Endothelial cell of umbilical vein (primary cell): ENCODE measurements at regions not wholly inside any gene's neighbourhood (a gene's known extent, or its start where the extent isn't known, plus 50 kb on each side); places are given as distances from the start of the nearest gene placed in this dataset.

Source experiments
- BruUV-seq: library from RNA; stranded (reverse); fragments of 400-500 nt; replicated peaks from 2 replicates; lab custom pipeline; 2021; lab: Mats Ljungman, UMichigan
- CTCF ChIA-PET: fragments of 300-600, 350-600 bp; sonication (Branson Sonifier 250); formaldehyde crosslinking; loops from one replicate; lab custom pipeline; 2021; ENCODE audit warnings: antibody characterized with exemption, inconsistent platforms; lab: Charles Lee
- POLR2A ChIA-PET: fragments of 300-600, 350-600 bp; sonication (Branson Sonifier 250); formaldehyde crosslinking; loops from one replicate; lab custom pipeline; 2021; ENCODE audit warnings: antibody characterized with exemption, inconsistent platforms; lab: Charles Lee
- DNase-seq: peaks from one replicate; pipeline ENCODE4 v3.0.0-alpha.2; 2011; ENCODE audit warnings: low read depth, low spot score
- FAIRE-seq: peaks from 2 replicates; lab custom pipeline; 2011; peaks lifted over from hg19 to GRCh38; lab: Jason Lieb, UNC
- H2AFZ ChIP-seq: 2 replicates; pipeline ENCODE4 v1.6.0; 2012; ENCODE audit warnings: low read depth, low read length, control low read depth, inconsistent platforms
- H3K27ac ChIP-seq: 2 replicates; pipeline ENCODE4 v1.5.1; 2011; ENCODE audit warnings: low read depth, mild to moderate bottlenecking, control low read depth, low read length, moderate library complexity; ENCODE audit not compliant: insufficient read depth
- H3K27me3 ChIP-seq, 2 experiments: 2 replicates each; pipeline versions ENCODE4 v1.6.0 to v1.6.1; 2011; ENCODE audit warnings: low read length in 2 of 2, mixed read lengths in 1 of 2; ENCODE audit not compliant: control insufficient read depth in 2 of 2, insufficient read depth in 2 of 2
- H3K36me3 ChIP-seq, 2 experiments: 2 replicates in 1 of 2; 3 replicates in 1 of 2; pipeline ENCODE4 v1.5.1; 2011; ENCODE audit warnings: low read length in 2 of 2, mild to moderate bottlenecking in 1 of 2, moderate library complexity in 1 of 2; ENCODE audit not compliant: control insufficient read depth in 2 of 2, insufficient read depth in 2 of 2; ENCODE audit errors: extremely low read depth in 1 of 2
- H3K4me1 ChIP-seq: 3 replicates; pipeline ENCODE4 v1.5.1; 2011; ENCODE audit warnings: mild to moderate bottlenecking, low read length; ENCODE audit not compliant: control insufficient read depth, insufficient read depth; ENCODE audit errors: extremely low read depth
- H3K4me2 ChIP-seq: 2 replicates; pipeline ENCODE4 v1.6.1; 2011; ENCODE audit warnings: low read length, control low read depth, mixed read lengths; ENCODE audit not compliant: insufficient read depth
- H3K4me3 ChIP-seq, 3 experiments: fragments of 200-600 bp in 1 of 3; sonication (generic), shearing (Covaris generic) in 1 of 3; replicated peaks in 1 of 3; 2 replicates each; pipeline ENCODE4 v1.5.1; 2011 to 2016; ENCODE audit warnings: control low read depth in 3 of 3, low read length in 3 of 3, mild to moderate bottlenecking in 2 of 3, inconsistent platforms in 1 of 3, low read depth in 1 of 3, moderate library complexity in 1 of 3; ENCODE audit not compliant: insufficient read depth in 1 of 3
- H3K79me2 ChIP-seq: 2 replicates; pipeline ENCODE4 v1.6.0; 2012; ENCODE audit warnings: low read length, inconsistent platforms; ENCODE audit not compliant: control insufficient read depth, insufficient read depth
- H3K9ac ChIP-seq: replicated peaks from 2 replicates; pipeline ENCODE3; 2011; ENCODE audit warnings: low read length, control low read depth; ENCODE audit not compliant: insufficient read depth; ENCODE audit errors: extremely low read depth
- H3K9me1 ChIP-seq: replicated peaks from 3 replicates; pipeline ENCODE4 v1.6.0; 2011; ENCODE audit warnings: mild to moderate bottlenecking, low read length; ENCODE audit not compliant: control insufficient read depth, insufficient read depth; ENCODE audit errors: extremely low read depth
- H3K9me3 ChIP-seq: replicated peaks from 2 replicates; pipeline ENCODE4 v1.5.1; 2012; ENCODE audit warnings: low read length, inconsistent platforms; ENCODE audit not compliant: control insufficient read depth, insufficient read depth
- H4K20me1 ChIP-seq: replicated peaks from 2 replicates; pipeline ENCODE3; 2011; ENCODE audit warnings: mild to moderate bottlenecking, low read length; ENCODE audit not compliant: control insufficient read depth, insufficient read depth; ENCODE audit errors: extremely low read depth
- EZH2 ChIP-seq: IDR thresholded peaks from 2 replicates; pipeline ENCODE4 v1.6.1; 2012; ENCODE audit warnings: borderline replicate concordance, low read depth, mild to moderate bottlenecking, moderate library complexity, low read length, inconsistent platforms; ENCODE audit not compliant: severe bottlenecking
- FOS ChIP-seq: IDR thresholded peaks from 2 replicates; pipeline ENCODE4 v1.6.1; 2011; ENCODE audit warnings: mild to moderate bottlenecking, low read length, moderate library complexity, borderline replicate concordance; ENCODE audit not compliant: insufficient read depth
- GATA2 ChIP-seq: IDR thresholded peaks from 2 replicates; pipeline ENCODE4 v1.7.0; 2011; ENCODE audit warnings: low read depth, mild to moderate bottlenecking, moderate library complexity, mixed read lengths, low read length; ENCODE audit not compliant: insufficient read length, insufficient read depth
- JUN ChIP-seq: IDR thresholded peaks from 2 replicates; pipeline ENCODE4 v1.6.1; 2011; ENCODE audit warnings: borderline replicate concordance, low read depth; ENCODE audit not compliant: insufficient read length, insufficient read depth
- MYC ChIP-seq: IDR thresholded peaks from one replicate; pipeline ENCODE4 v1.6.1; 2011; ENCODE audit warnings: mild to moderate bottlenecking, low read depth, low read length
- POLR2A ChIP-seq: IDR thresholded peaks from 2 replicates; pipeline ENCODE4 v1.6.1; 2012; ENCODE audit warnings: low read depth, mild to moderate bottlenecking, control low read depth, low read length
- POLR2AphosphoS5 ChIP-seq: IDR thresholded peaks from 2 replicates; pipeline ENCODE4 v1.6.1; 2012; ENCODE audit warnings: low read depth, mild to moderate bottlenecking, control low read depth, low read length, moderate library complexity; ENCODE audit not compliant: insufficient read depth
- dilution Hi-C: fragments of 300-500 bp; cut with MboI; formaldehyde crosslinking; loops from one replicate; pipeline ENCODE4 v1.15.0; 2019; ENCODE audit warnings: low sequenced_read_pairs; ENCODE audit not compliant: extremely low pct_ligation_motif_present
- intact Hi-C: fragments of 100-400 bp; cut with micrococcal nuclease; formaldehyde crosslinking; loops from one replicate; pipeline ENCODE4 v1.10.0; 2022
- TF ChIP-seq, protein P1 (sequence below), 2 donors: IDR thresholded peaks; 1 replicate in 1 of 2; 2 replicates in 1 of 2; pipeline ENCODE4 v1.5.1; 2011; ENCODE audit warnings: low read length in 2 of 2, mild to moderate bottlenecking in 2 of 2, moderate library complexity in 2 of 2, control low read depth in 1 of 2, inconsistent platforms in 1 of 2, low read depth in 1 of 2; ENCODE audit not compliant: insufficient read depth in 1 of 2; ENCODE audit errors: extremely low read depth in 1 of 2
- TF ChIP-seq, protein P2 (sequence below): IDR thresholded peaks from 2 replicates; pipeline ENCODE4 v1.6.1; 2011; ENCODE audit not compliant: insufficient read depth, insufficient read length

GRCh38 chr2:106941372-106941993 is 55.5 kb upstream of the ST6GAL2 start:
- Histone ChIP-seq H3K27ac (no peak overlapping the region), H4K20me1 (no peaks in the 10 kb centered on the region), H3K79me2 (no peaks in the 10 kb centered on the region), H3K36me3 (no peaks in the 10 kb centered on the region), H3K4me3 (no peak overlapping the region), H3K9me1 (no peaks in the 10 kb centered on the region), H3K9ac (no peak overlapping the region), H2AFZ (no peak overlapping the region), H3K4me2 (no peak overlapping the region), H3K27me3 (no peaks in the 10 kb centered on the region), H3K4me1 (no peaks in the 10 kb centered on the region), H3K9me3 (no peaks in the 10 kb centered on the region)
- CTCF ChIA-PET: no interaction called here
- POLR2A ChIA-PET: no interaction called here
- BruUV-seq: no TSS peak
- TF ChIP-seq GATA2: no peak
- TF ChIP-seq EZH2: no peak
- TF ChIP-seq JUN: no peak
- TF ChIP-seq, protein P1, sequence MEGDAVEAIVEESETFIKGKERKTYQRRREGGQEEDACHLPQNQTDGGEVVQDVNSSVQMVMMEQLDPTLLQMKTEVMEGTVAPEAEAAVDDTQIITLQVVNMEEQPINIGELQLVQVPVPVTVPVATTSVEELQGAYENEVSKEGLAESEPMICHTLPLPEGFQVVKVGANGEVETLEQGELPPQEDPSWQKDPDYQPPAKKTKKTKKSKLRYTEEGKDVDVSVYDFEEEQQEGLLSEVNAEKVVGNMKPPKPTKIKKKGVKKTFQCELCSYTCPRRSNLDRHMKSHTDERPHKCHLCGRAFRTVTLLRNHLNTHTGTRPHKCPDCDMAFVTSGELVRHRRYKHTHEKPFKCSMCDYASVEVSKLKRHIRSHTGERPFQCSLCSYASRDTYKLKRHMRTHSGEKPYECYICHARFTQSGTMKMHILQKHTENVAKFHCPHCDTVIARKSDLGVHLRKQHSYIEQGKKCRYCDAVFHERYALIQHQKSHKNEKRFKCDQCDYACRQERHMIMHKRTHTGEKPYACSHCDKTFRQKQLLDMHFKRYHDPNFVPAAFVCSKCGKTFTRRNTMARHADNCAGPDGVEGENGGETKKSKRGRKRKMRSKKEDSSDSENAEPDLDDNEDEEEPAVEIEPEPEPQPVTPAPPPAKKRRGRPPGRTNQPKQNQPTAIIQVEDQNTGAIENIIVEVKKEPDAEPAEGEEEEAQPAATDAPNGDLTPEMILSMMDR (IDR thresholded peaks at IDR 0.05; ENCODE audit: extremely low read depth in 1 of 2, insufficient read depth in 1 of 2, low read depth in 1 of 2, low read length in 2 of 2): no peak
- no peak for TF ChIP-seq POLR2AphosphoS5
- TF ChIP-seq, protein P2, sequence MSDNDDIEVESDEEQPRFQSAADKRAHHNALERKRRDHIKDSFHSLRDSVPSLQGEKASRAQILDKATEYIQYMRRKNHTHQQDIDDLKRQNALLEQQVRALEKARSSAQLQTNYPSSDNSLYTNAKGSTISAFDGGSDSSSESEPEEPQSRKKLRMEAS: no peak
- no peak for TF ChIP-seq POLR2A
- TF ChIP-seq FOS: no peak
- no peak for TF ChIP-seq MYC
- DNase-seq (no peak), FAIRE-seq (no peak)
- dilution Hi-C loops (no loop called here), intact Hi-C loops (no loop called here)
